ENCODE measurements at regions not wholly inside any gene's neighbourhood (a gene's known extent, or its start where the extent isn't known, plus 50 kb on each side); places are given as distances from the start of the nearest gene placed in this dataset.

- no peak for TF ChIP-seq CTCF (IDR thresholded peaks at IDR 0.05)
- TF ChIP-seq EZH2 (IDR thresholded peaks at IDR 0.05; ENCODE audit: borderline replicate concordance, insufficient read depth, low read depth, low read length, poor library complexity, severe bottlenecking): no peak
These were observed 139.8 kb upstream of the SOX1 start for GRCh38 chr13:111927181-111927540.

Data from B cell (primary cell).